ENCODE measurements at regions not wholly inside any gene's neighbourhood (a gene's known extent, or its start where the extent isn't known, plus 50 kb on each side); places are given as distances from the start of the nearest gene placed in this dataset.

- H3K27ac ChIP-seq: no peak overlapping the region
- DNase-seq (ENCODE audit: low read depth, low spot score): no peak
Measured at GRCh38 chr13:85910962-85911361, 111.7 kb upstream of the SLITRK6 start.

- H3K27ac ChIP-seq: no peak overlapping the region
- DNase-seq (ENCODE audit: low read depth, low spot score): no peak
Measured at GRCh38 chr13:85900521-85900920, 101.3 kb upstream of the SLITRK6 start.

- peak; percentile 82 for DNase-seq (ENCODE audit: low read depth, low spot score)
- H3K27ac ChIP-seq: peak overlapping the region; percentile 49
Measured at GRCh38 chr13:85896516-85897450, 97.6 kb upstream of the SLITRK6 start.

GRCh38 chr13:85887406-85887805 lies 88.2 kb upstream of the SLITRK6 start:
- DNase-seq (ENCODE audit: low read depth, low spot score): no peak
- H3K27ac ChIP-seq: no peak overlapping the region

DNA sequence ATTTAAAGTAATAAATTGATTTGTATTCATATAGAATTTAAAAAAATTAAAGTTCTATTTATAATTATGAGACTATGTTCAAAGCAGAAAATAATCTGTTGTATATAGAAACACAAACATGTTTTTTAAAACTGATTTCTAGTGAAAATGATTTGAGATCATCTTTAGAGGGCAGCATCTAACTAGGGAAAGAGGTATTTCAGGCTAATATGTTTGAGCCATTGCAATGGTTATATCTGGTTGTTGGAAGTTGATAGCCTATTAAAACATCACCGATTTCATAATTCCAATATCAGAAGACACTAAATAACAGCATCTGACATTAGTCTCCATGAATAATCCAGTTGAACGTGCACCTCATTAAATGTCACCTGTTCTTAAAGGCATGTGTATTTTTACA lies 79.8 kb upstream of the SLITRK6 start:
- no peak for DNase-seq (ENCODE audit: low read depth, low spot score)
- H3K27ac ChIP-seq: no peak overlapping the region

GRCh38 chr13:85864963-85865530 lies 65.8 kb upstream of the SLITRK6 start:
- peak; percentile 5 for DNase-seq (ENCODE audit: low read depth, low spot score)

GRCh38 chr13:85853901-85854663 lies 54.9 kb upstream of the SLITRK6 start:
- no peak overlapping the region for H3K27ac ChIP-seq
- no peak for DNase-seq (ENCODE audit: low read depth, low spot score)

More at GRCh38 chr13:85864963-85865530, 65.8 kb upstream of the SLITRK6 start:
- H3K27ac ChIP-seq: no peak overlapping the region

DNA sequence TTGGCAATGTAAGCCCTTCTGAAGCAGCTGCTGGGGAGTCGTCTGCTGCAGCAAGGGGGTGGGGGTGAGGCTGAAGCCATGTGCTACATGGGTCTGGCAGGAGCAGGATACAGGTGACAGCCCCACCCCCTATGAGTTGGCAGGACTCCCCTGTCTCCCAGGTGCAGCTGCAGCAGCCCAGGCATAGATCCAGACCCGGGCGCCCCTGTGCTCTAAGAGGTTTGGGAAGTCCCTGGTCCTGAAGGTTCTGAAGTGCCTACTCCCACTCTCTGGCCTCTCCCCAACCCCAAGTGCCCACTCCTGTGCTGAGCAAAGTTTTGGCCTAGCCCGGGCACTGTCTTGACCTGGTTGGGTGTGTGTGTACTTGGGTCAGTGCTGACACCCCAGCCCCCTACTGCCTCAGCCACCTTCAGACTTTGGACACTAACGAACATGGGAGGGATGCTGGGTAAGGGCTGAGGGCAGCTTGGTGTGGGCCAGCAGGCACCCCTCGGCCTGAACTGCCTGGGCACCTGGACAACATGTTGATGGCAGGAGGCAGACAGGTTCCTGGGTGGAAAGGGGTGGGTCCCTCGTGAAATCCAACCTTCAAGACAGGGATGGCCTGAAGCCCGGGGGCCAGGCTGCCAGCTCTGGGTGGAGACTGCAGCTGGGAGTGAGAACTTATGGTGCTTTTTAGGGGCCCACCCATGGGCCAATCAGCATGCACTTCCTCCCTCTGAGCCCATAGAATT lies 54.1 kb upstream of the SLITRK6 start:
- no peak for DNase-seq (ENCODE audit: low read depth, low spot score)
- H3K27ac ChIP-seq: no peak overlapping the region
